Stromal cell of bone marrow (primary cell): ENCODE measurements at regions not wholly inside any gene's neighbourhood (a gene's known extent, or its start where the extent isn't known, plus 50 kb on each side); places are given as distances from the start of the nearest gene placed in this dataset.
"Not testable (repeated sequence)": the region's sequence is repeated elsewhere in the genome, so short reads cannot be mapped to it uniquely, and the experiment has no call there.

ENCODE experiments used
- DNase-seq: peaks from one replicate; pipeline ENCODE4 v3.0.0-alpha.2; 2012; ENCODE audit warnings: low read depth

- no peak for DNase-seq
Measured at GRCh38 chr1:194420706-194421105, 1234.3 kb upstream of the B3GALT2 start.

- no peak for DNase-seq
Measured at GRCh38 chr1:194419721-194420120, 1233.3 kb upstream of the B3GALT2 start.

- no peak for DNase-seq
Measured at GRCh38 chr1:194410756-194411155, 1224.3 kb upstream of the B3GALT2 start.

- DNase-seq = not testable (repeated sequence)
Measured at GRCh38 chr1:194407238-194407637, 1220.8 kb upstream of the B3GALT2 start.

GRCh38 chr1:194394676-194395075, 1208.3 kb upstream of the B3GALT2 start:
- DNase-seq = no peak

GRCh38 chr1:194387531-194387930, 1201.1 kb upstream of the B3GALT2 start:
- no peak for DNase-seq

GRCh38 chr1:194378517-194378916, 1192.1 kb upstream of the B3GALT2 start:
- no peak for DNase-seq

- DNase-seq = no peak
Measured at GRCh38 chr1:194374649-194375048, 1188.2 kb upstream of the B3GALT2 start.

- no peak for DNase-seq
Measured at GRCh38 chr1:194372266-194372665, 1185.9 kb upstream of the B3GALT2 start.

GRCh38 chr1:194369622-194370021, 1183.2 kb upstream of the B3GALT2 start:
- no peak for DNase-seq

- DNase-seq = no peak
Measured at GRCh38 chr1:194369060-194369459, 1182.6 kb upstream of the B3GALT2 start.

- DNase-seq = no peak
Measured at GRCh38 chr1:194367121-194367520, 1180.7 kb upstream of the B3GALT2 start.

GRCh38 chr1:194366705-194367104, 1180.3 kb upstream of the B3GALT2 start:
- DNase-seq = no peak

- DNase-seq = no peak
Measured at GRCh38 chr1:194362327-194362726, 1175.9 kb upstream of the B3GALT2 start.

- no peak for DNase-seq
Measured at GRCh38 chr1:194361374-194362131, 1175.1 kb upstream of the B3GALT2 start.

- DNase-seq = no peak
Measured at GRCh38 chr1:194358208-194358581, 1171.8 kb upstream of the B3GALT2 start.

- DNase-seq = not testable (repeated sequence)
Measured at GRCh38 chr1:194357573-194358207, 1171.3 kb upstream of the B3GALT2 start.

- DNase-seq = no peak
Measured at GRCh38 chr1:194355488-194356106, 1169.2 kb upstream of the B3GALT2 start.

GRCh38 chr1:194353121-194353520, 1166.7 kb upstream of the B3GALT2 start:
- DNase-seq = no peak

- no peak for DNase-seq
Measured at GRCh38 chr1:194347200-194347599, 1160.8 kb upstream of the B3GALT2 start.

- no peak for DNase-seq
Measured at GRCh38 chr1:194342484-194343262, 1156.3 kb upstream of the B3GALT2 start.

- DNase-seq = no peak
Measured at GRCh38 chr1:194341587-194341986, 1155.2 kb upstream of the B3GALT2 start.

- no peak for DNase-seq
Measured at GRCh38 chr1:194339471-194339870, 1153.1 kb upstream of the B3GALT2 start.
